Spleen (tissue), 11 donors: ENCODE measurements at regions not wholly inside any gene's neighbourhood (a gene's known extent, or its start where the extent isn't known, plus 50 kb on each side); places are given as distances from the start of the nearest gene placed in this dataset.

Experiments used
- DNase-seq: peaks from one replicate; pipeline ENCODE4 v3.0.0-alpha.2; 2020
- H3K27ac ChIP-seq, 8 donors: fragments of 200-600 bp; sonication (generic) in 7 of 8; 1 replicate in 4 of 8; 2 replicates in 4 of 8; pipeline versions ENCODE4 v1.5.0 to v1.8.0; 2016 to 2021; ENCODE audit warnings: inconsistent platforms in 4 of 8, mild to moderate bottlenecking in 4 of 8, moderate library complexity in 1 of 8
- H3K27me3 ChIP-seq, 7 donors: fragments of 200-600 bp; sonication (generic) in 6 of 7; replicated peaks in 1 of 7; 1 replicate in 4 of 7; 2 replicates in 3 of 7; pipeline versions ENCODE4 v1.5.0 to v1.8.0; 2016 to 2021; ENCODE audit warnings: inconsistent platforms in 3 of 7, mild to moderate bottlenecking in 1 of 7
- H3K36me3 ChIP-seq, 6 donors: fragments of 200-600 bp; sonication (generic) in 5 of 6; 1 replicate in 4 of 6; 2 replicates in 2 of 6; pipeline versions ENCODE4 v1.5.0 to v1.8.0; 2016 to 2021; ENCODE audit warnings: inconsistent platforms in 2 of 6
- H3K4me1 ChIP-seq, 6 donors: fragments of 200-600 bp; sonication (generic) in 5 of 6; 1 replicate in 3 of 6; 2 replicates in 3 of 6; pipeline versions ENCODE4 v1.5.0 to v1.8.0; 2016 to 2021; ENCODE audit warnings: inconsistent platforms in 3 of 6
- H3K4me3 ChIP-seq, 8 donors: fragments of 200-600 bp; sonication (generic) in 7 of 8; 1 replicate in 4 of 8; 2 replicates in 4 of 8; pipeline versions ENCODE4 v1.5.0 to v1.8.0; 2016 to 2021; ENCODE audit warnings: inconsistent platforms in 4 of 8, mild to moderate bottlenecking in 4 of 8, moderate library complexity in 2 of 8
- H3K9me3 ChIP-seq, 8 donors: fragments of 200-600 bp; sonication (generic) in 7 of 8; 1 replicate in 4 of 8; 2 replicates in 4 of 8; pipeline versions ENCODE4 v1.5.0 to v1.8.0; 2016 to 2021; ENCODE audit warnings: inconsistent platforms in 4 of 8
- CTCF ChIP-seq, 11 experiments: fragments of 200-600 bp in 7 of 11; fragments of 450-650 bp in 4 of 11; sonication (generic) in 4 of 11; IDR thresholded peaks in 8 of 11; conservative IDR thresholded peaks in 3 of 11; 1 replicate in 7 of 11; 2 replicates in 4 of 11; pipeline versions ENCODE4 v1.4.0 to v1.8.0; 2016 to 2021; ENCODE audit warnings: antibody characterized with exemption in 11 of 11, inconsistent platforms in 4 of 11, mild to moderate bottlenecking in 1 of 11
- POLR2A ChIP-seq, 3 donors: fragments of 450-650 bp; IDR thresholded peaks; one replicate each; pipeline ENCODE4 v1.5.1; 2017; ENCODE audit warnings: antibody characterized with exemption in 3 of 3, mild to moderate bottlenecking in 1 of 3
- POLR2AphosphoS5 ChIP-seq, 3 donors: sonication (generic); formaldehyde crosslinking; IDR thresholded peaks; one replicate each; pipeline ENCODE4 v1.5.1; 2017; ENCODE audit warnings: antibody characterized with exemption in 3 of 3
- WGBS, 5 donors: extraction: QIAGEN DNeasy Blood & Tissue Kit in 3 of 5; methylation state at CpG; one replicate each; pipeline versions ENCODE4 v1.1.5 to v1.1.7; 2013 to 2018; 5-methylcytosine and 5-hydroxymethylcytosine counted together
- intact Hi-C: fragments of 100-400 bp; cut with DNase I; formaldehyde crosslinking; loops from one replicate; pipeline ENCODE4 v1.15.0; 2023; ENCODE audit warnings: low total_unique reads
- donor health status: healthy with polysubstance abuse.
- donor health status: DM: no; HTN: no; CAD: no; lungs with moderate emphysema.
- donor health status: DM: no; HTN: no; CAD: no.
- donor health status: Bipolar disorder and iron deficiency.
- donor health status: healthy.
- donor health status: DM: no; HTN: no; CAD: no.
- donor health status: DM: yes; HTN: yes; CAD: no.

- no peak for DNase-seq
- H3K9me3 ChIP-seq: no peaks in the 10 kb centered on the region
- WGBS, 5 donors: 71 to 81% (median 75%) methylated on average over 6 of the region's 6 CpGs
- TF ChIP-seq POLR2AphosphoS5 (IDR thresholded peaks at IDR 0.05) (no peak), CTCF (IDR thresholded peaks at IDR 0.05 in 8 of 11, conservative IDR thresholded peaks at IDR 0.05 in 3 of 11) (peak in 7 of 11 experiments; percentile 17 to 48 (median 34)), POLR2A (IDR thresholded peaks at IDR 0.05) (no peak)
- no peak overlapping the region for H3K27ac ChIP-seq
- H3K36me3 ChIP-seq: no peaks in the 10 kb centered on the region
- H3K4me3 ChIP-seq: no peak overlapping the region
- H3K27me3 ChIP-seq: no peaks in the 10 kb centered on the region
- no peaks in the 10 kb centered on the region for H3K4me1 ChIP-seq
- intact Hi-C loops: no loop called here
Observed at GRCh38 chr2:16900405-16901025, 234.9 kb upstream of the CYRIA start.

- no peak for DNase-seq
- Histone ChIP-seq H3K9me3 (no peaks in the 10 kb centered on the region), H3K4me1 (no peaks in the 10 kb centered on the region), H3K27ac (no peak overlapping the region), H3K27me3 (no peaks in the 10 kb centered on the region), H3K4me3 (no peak overlapping the region), H3K36me3 (no peaks in the 10 kb centered on the region)
- 75 to 87% (median 82%) methylated on average over 2 of the region's 2 CpGs for WGBS, 5 donors
- TF ChIP-seq POLR2AphosphoS5 (IDR thresholded peaks at IDR 0.05) (no peak), CTCF (IDR thresholded peaks at IDR 0.05 in 8 of 11, conservative IDR thresholded peaks at IDR 0.05 in 3 of 11) (no peak), POLR2A (IDR thresholded peaks at IDR 0.05) (no peak)
- intact Hi-C loops: no loop called here
Observed at GRCh38 chr2:16899958-16900357, 234.3 kb upstream of the CYRIA start.

GRCh38 chr2:16890081-16890480 lies 224.4 kb upstream of the CYRIA start:
- no peak for DNase-seq
- Histone ChIP-seq H3K9me3 (no peaks in the 10 kb centered on the region), H3K27me3 (no peaks in the 10 kb centered on the region), H3K36me3 (no peaks in the 10 kb centered on the region), H3K4me3 (no peak overlapping the region), H3K4me1 (no peaks in the 10 kb centered on the region), H3K27ac (no peak overlapping the region)
- WGBS, 5 donors: 83 to 88% (median 86%) methylated on average over 4 of the region's 4 CpGs
- TF ChIP-seq POLR2AphosphoS5 (IDR thresholded peaks at IDR 0.05): no peak
- TF ChIP-seq CTCF (IDR thresholded peaks at IDR 0.05 in 8 of 11, conservative IDR thresholded peaks at IDR 0.05 in 3 of 11): no peak
- TF ChIP-seq POLR2A (IDR thresholded peaks at IDR 0.05): no peak
- intact Hi-C loops: no loop called here

- 62 to 87% (median 67%) methylated on average over 1 of the region's 1 CpG for WGBS, 5 donors
- no peak for DNase-seq
- no peaks in the 10 kb centered on the region for H3K36me3 ChIP-seq
- H3K4me3 ChIP-seq: no peak overlapping the region
- TF ChIP-seq CTCF (IDR thresholded peaks at IDR 0.05 in 8 of 11, conservative IDR thresholded peaks at IDR 0.05 in 3 of 11): no peak
- TF ChIP-seq POLR2AphosphoS5 (IDR thresholded peaks at IDR 0.05): no peak
- no peak for TF ChIP-seq POLR2A (IDR thresholded peaks at IDR 0.05)
- H3K4me1 ChIP-seq: no peaks in the 10 kb centered on the region
- no peak overlapping the region for H3K27ac ChIP-seq
- intact Hi-C loops: no loop called here
- H3K27me3 ChIP-seq: no peaks in the 10 kb centered on the region
- H3K9me3 ChIP-seq: no peaks in the 10 kb centered on the region
Observed at GRCh38 chr2:16885027-16885426, 219.4 kb upstream of the CYRIA start.
